Activated CD4-positive, alpha-beta memory T cell treated with anti-CD3 and anti-CD28 coated beads for 36 hours (primary cell): ENCODE measurements at regions not wholly inside any gene's neighbourhood (a gene's known extent, or its start where the extent isn't known, plus 50 kb on each side); places are given as distances from the start of the nearest gene placed in this dataset.

Experiments
- CTCF ChIA-PET: fragments of 350-600 bp; sonication (Branson Sonifier 250); formaldehyde crosslinking; loops from one replicate; lab custom pipeline; 2021; ENCODE audit warnings: antibody characterized with exemption, inconsistent platforms; lab: Charles Lee
- POLR2A ChIA-PET: fragments of 350-600 bp; sonication (Branson Sonifier 250); formaldehyde crosslinking; loops from one replicate; lab custom pipeline; 2021; ENCODE audit warnings: antibody characterized with exemption; lab: Charles Lee
- DNase-seq: peaks from one replicate; pipeline ENCODE4 v3.0.0-alpha.2; 2020
- H3K27ac Mint-ChIP-seq: one replicate; pipeline ENCODE4 v1.8.0; 2021; ENCODE audit warnings: mixed read lengths
- H3K27me3 Mint-ChIP-seq: one replicate; pipeline ENCODE4 v1.8.0; 2021; ENCODE audit warnings: mixed read lengths
- H3K36me3 Mint-ChIP-seq: one replicate; pipeline ENCODE4 v1.8.0; 2021; ENCODE audit warnings: mixed read lengths
- H3K4me1 Mint-ChIP-seq: one replicate; pipeline ENCODE4 v1.8.0; 2021; ENCODE audit warnings: low read depth, mixed read lengths
- H3K4me3 Mint-ChIP-seq: one replicate; pipeline ENCODE4 v1.8.0; 2021; ENCODE audit warnings: mild to moderate bottlenecking, mixed read lengths
- H3K9me3 Mint-ChIP-seq: one replicate; pipeline ENCODE4 v1.8.0; 2021; ENCODE audit warnings: mixed read lengths
- intact Hi-C: fragments of 100-400 bp; cut with micrococcal nuclease; formaldehyde crosslinking; loops from one replicate; pipeline ENCODE4 v1.15.1; 2023

- ChIA-PET POLR2A (interaction anchor here (0.8 kb wide), 1 partner anchor 55 kb away, joined by 3 read pairs; no protein-coding TSS in a partner anchor), CTCF (no interaction called here)
- Mint-ChIP-seq H3K36me3 (no peaks in the 10 kb centered on the region), H3K4me1 (no peaks in the 10 kb centered on the region), H3K27ac (no peak overlapping the region), H3K9me3 (no peaks in the 10 kb centered on the region), H3K4me3 (no peak overlapping the region), H3K27me3 (no peaks in the 10 kb centered on the region)
- DNase-seq: no peak
- intact Hi-C loops: no loop called here
These were observed 171.5 kb downstream of the MYCN start for GRCh38 chr2:16111838-16112210.

DNA sequence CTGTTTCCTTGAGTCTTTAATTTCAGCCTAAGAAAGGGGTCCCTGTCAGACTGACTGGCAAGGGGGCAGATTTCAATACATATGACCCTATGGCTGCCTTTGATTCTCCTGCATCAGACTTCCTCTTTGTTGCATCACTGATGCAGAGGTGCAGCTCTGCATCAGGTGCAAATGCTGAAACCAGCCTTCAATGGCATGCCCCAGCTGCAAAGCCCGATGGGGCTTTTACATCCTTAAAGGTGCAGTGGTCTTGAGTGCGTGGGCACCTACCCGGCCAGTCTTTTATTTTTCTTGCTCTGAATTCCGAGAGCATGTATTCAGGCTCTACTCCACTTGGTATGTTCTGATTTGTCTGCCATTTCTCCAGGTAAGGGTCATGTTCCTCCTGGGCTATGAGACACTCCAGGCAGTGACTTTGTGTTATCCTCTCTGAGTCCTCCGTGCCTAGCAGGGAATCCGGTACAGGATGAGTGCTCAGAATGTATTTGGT is 169.5 kb downstream of the MYCN start:
- POLR2A ChIA-PET: no interaction called here
- DNase-seq: no peak
- no peaks in the 10 kb centered on the region for H3K27me3 Mint-ChIP-seq
- CTCF ChIA-PET: no interaction called here
- no peaks in the 10 kb centered on the region for H3K36me3 Mint-ChIP-seq
- H3K27ac Mint-ChIP-seq: no peak overlapping the region
- intact Hi-C loops: no loop called here
- H3K4me3 Mint-ChIP-seq: no peak overlapping the region
- no peaks in the 10 kb centered on the region for H3K9me3 Mint-ChIP-seq
- no peaks in the 10 kb centered on the region for H3K4me1 Mint-ChIP-seq

- Mint-ChIP-seq H3K4me1 (no peaks in the 10 kb centered on the region), H3K36me3 (no peaks in the 10 kb centered on the region), H3K9me3 (no peaks in the 10 kb centered on the region), H3K27me3 (no peaks in the 10 kb centered on the region), H3K27ac (no peak overlapping the region), H3K4me3 (no peak overlapping the region)
- ChIA-PET CTCF (no interaction called here), POLR2A (no interaction called here)
- intact Hi-C loops: no loop called here
- DNase-seq: no peak
These were observed 169.0 kb downstream of the MYCN start for GRCh38 chr2:16109368-16109820.

DNA sequence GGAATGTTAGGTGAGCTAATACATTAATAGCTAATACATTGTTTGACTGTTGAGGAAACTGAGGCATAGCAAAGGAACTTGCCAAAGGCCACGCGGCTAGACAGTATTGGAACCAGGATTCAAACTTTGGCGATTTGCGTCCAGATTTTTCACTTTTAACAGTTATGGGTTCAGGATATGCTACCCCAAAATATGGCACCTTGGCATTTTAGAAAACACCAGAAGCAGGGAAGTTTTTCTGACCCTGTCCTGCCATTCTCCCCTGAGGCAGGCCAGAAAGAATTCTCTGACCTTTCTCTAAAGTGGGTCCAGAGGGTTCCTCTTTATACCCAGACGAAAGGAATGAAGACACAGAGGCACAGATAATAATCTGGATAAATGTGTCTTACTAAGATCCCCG is 166.9 kb downstream of the MYCN start:
- ChIA-PET POLR2A (no interaction called here), CTCF (no interaction called here)
- Mint-ChIP-seq H3K27me3 (no peaks in the 10 kb centered on the region), H3K9me3 (no peaks in the 10 kb centered on the region), H3K36me3 (no peaks in the 10 kb centered on the region), H3K4me3 (no peak overlapping the region), H3K27ac (no peak overlapping the region), H3K4me1 (no peaks in the 10 kb centered on the region)
- intact Hi-C loops: no loop called here
- no peak for DNase-seq

DNA sequence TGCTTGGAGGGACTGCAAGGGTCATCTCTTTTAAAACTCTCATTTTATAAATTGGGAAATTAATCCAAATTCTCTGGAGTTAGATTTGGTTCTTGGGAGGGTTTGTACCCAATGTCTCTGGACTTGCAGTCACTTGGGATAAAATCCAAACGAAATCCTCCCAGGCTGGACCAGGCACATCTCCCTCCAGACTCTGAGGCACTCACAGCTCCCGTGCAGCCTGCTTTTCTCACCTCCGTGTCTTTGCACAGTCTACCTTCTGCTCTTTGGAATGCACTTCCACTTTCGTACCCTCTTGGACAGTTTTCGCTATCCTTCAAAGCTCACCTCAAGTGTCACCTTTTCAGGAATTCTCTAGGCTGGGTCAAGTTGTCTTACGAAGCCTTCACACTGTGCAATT is 166.3 kb downstream of the MYCN start:
- Mint-ChIP-seq H3K27me3 (no peaks in the 10 kb centered on the region), H3K27ac (no peak overlapping the region), H3K4me3 (no peak overlapping the region), H3K4me1 (no peaks in the 10 kb centered on the region), H3K9me3 (no peaks in the 10 kb centered on the region), H3K36me3 (no peaks in the 10 kb centered on the region)
- intact Hi-C loops: no loop called here
- ChIA-PET POLR2A (no interaction called here), CTCF (no interaction called here)
- DNase-seq: no peak

- ChIA-PET POLR2A (no interaction called here), CTCF (no interaction called here)
- no peak for DNase-seq
- intact Hi-C loops: no loop called here
- no peaks in the 10 kb centered on the region for H3K9me3 Mint-ChIP-seq
- H3K27me3 Mint-ChIP-seq: no peaks in the 10 kb centered on the region
- no peak overlapping the region for H3K4me3 Mint-ChIP-seq
- no peak overlapping the region for H3K27ac Mint-ChIP-seq
- H3K4me1 Mint-ChIP-seq: no peaks in the 10 kb centered on the region
- no peaks in the 10 kb centered on the region for H3K36me3 Mint-ChIP-seq
These were observed 165.4 kb downstream of the MYCN start for GRCh38 chr2:16105669-16106281.

- Mint-ChIP-seq H3K27ac (no peak overlapping the region), H3K9me3 (no peaks in the 10 kb centered on the region), H3K36me3 (no peaks in the 10 kb centered on the region), H3K27me3 (no peaks in the 10 kb centered on the region), H3K4me3 (no peak overlapping the region), H3K4me1 (no peaks in the 10 kb centered on the region)
- intact Hi-C loops: no loop called here
- CTCF ChIA-PET: no interaction called here
- POLR2A ChIA-PET: no interaction called here
- DNase-seq: no peak
These were observed 164.8 kb downstream of the MYCN start for GRCh38 chr2:16104949-16105668.

DNA sequence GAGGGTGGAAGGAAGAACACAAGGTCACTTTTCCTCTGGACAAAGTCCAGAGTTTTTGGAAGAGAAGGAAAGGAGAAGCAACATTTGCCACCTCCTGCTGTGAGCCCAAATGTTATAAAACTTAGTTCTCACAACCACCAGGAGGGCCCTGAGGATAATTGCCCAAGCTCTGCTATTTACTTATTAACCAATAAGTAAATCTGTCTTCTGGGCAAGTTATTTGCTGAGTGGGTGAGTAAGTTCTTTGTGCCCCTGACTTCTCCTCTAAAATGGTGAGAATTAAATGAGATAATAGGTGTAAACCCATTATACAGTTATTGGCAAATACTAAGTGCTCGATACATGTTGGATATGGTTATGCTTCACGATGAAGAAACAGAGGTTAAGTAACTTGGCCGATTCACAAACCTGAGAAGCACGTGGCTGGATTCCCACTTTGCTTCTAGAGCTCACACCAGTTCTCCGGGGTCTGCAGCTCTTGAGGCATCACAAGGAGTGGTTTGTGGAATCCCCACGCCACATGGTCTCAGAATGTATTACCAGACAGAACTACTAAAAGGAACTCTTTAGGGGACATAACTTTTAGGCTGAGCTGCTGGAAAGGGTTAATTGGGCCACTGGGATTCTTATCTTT is 164.1 kb downstream of the MYCN start:
- no peak for DNase-seq
- no peaks in the 10 kb centered on the region for H3K36me3 Mint-ChIP-seq
- intact Hi-C loops: no loop called here
- no peaks in the 10 kb centered on the region for H3K4me1 Mint-ChIP-seq
- CTCF ChIA-PET: no interaction called here
- POLR2A ChIA-PET: no interaction called here
- no peak overlapping the region for H3K4me3 Mint-ChIP-seq
- H3K27me3 Mint-ChIP-seq: no peaks in the 10 kb centered on the region
- no peak overlapping the region for H3K27ac Mint-ChIP-seq
- no peaks in the 10 kb centered on the region for H3K9me3 Mint-ChIP-seq

DNA sequence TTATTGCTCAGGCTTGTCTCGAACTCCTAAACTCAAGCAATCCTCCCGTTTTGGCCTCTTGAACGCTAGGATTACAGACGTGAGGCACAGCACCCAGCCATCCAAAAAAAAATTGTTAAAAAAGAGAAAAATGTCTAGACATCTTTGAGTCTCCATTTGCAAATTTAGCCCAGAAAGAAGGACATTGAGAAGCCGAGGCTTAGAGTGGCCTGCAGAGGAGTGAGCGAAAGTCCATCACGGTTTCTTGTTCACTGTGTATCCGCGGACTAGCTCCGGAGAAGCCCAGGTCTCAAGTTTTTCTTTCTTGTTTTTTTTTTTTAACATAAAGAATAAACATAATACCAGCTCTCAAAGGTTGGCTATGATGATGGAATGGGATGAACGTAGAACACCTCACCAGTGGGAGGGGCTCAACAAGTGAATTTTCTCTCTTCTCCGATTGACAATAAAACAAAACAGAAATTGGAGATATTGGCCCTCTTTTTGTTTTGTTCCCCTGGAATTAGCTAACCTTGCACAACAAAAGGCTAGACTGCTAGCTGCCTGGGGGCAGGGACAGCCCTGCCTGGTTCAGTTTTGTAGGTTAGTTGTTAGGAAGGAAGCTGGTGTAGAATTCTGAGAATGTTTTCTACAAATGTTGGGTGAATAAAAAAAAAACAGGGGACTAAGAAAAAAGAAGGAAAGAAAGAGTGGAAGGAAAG is 163.4 kb downstream of the MYCN start:
- Mint-ChIP-seq H3K27me3 (no peaks in the 10 kb centered on the region), H3K4me3 (no peak overlapping the region), H3K27ac (no peak overlapping the region), H3K9me3 (no peaks in the 10 kb centered on the region), H3K36me3 (no peaks in the 10 kb centered on the region), H3K4me1 (no peaks in the 10 kb centered on the region)
- intact Hi-C loops: no loop called here
- POLR2A ChIA-PET: no interaction called here
- no peak for DNase-seq
- CTCF ChIA-PET: no interaction called here

DNA sequence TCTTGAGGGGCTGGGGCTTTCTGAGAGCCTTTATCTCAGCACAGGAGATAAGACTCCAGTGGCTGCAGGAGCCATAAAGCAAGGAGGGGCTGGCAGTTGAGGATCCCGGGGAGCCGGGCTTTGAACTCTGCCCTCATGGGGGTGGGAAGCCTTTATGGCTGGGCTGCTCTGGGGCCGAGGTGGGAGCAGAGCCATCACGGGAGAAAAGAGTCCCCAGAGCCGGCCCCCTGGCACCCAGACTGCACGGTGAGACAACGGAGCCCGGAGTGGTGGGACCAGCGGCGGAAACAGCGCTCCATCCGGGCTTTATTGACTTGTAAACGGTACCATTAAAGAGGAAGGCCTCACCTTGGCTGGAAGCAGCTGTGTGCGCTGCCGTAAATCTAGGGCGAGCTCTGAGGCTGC is 162.6 kb downstream of the MYCN start:
- Mint-ChIP-seq H3K27me3 (no peaks in the 10 kb centered on the region), H3K4me3 (no peak overlapping the region), H3K27ac (no peak overlapping the region), H3K4me1 (no peaks in the 10 kb centered on the region), H3K9me3 (no peaks in the 10 kb centered on the region), H3K36me3 (no peaks in the 10 kb centered on the region)
- ChIA-PET CTCF (no interaction called here), POLR2A (no interaction called here)
- intact Hi-C loops: no loop called here
- DNase-seq: no peak

DNA sequence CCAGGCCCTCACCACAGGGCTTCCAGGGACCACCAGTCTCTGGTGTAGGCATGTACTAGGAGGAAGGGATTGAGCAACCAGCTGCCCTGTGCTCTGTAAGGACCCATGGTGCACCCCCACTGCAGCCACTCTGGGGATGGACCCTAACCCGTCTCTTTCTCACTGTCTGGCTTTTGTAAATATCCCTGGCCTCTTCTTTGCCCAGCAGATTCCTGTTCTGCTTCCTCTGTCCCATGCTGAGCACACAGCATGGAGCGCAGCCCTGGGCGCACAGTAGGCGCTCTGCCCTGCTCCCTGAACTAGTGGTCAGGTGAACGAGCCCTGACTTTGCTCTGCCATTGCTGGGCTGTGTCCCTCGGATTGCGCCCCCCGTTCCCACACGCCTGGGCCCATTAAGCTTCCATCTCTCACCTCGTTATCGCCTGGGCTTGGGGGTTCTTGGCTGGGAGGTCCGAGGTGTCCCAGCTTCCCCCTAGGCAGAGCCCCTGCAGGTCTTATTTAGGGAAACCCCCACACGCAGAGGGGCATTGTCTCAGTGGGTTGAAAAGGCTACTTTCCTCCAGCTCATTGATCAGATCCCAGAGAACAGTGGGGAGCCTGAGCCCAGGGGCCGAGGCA is 162.1 kb downstream of the MYCN start:
- ChIA-PET CTCF (no interaction called here), POLR2A (no interaction called here)
- intact Hi-C loops: no loop called here
- Mint-ChIP-seq H3K27ac (no peak overlapping the region), H3K9me3 (no peaks in the 10 kb centered on the region), H3K4me3 (no peak overlapping the region), H3K27me3 (no peaks in the 10 kb centered on the region), H3K4me1 (no peaks in the 10 kb centered on the region), H3K36me3 (no peaks in the 10 kb centered on the region)
- no peak for DNase-seq

DNA sequence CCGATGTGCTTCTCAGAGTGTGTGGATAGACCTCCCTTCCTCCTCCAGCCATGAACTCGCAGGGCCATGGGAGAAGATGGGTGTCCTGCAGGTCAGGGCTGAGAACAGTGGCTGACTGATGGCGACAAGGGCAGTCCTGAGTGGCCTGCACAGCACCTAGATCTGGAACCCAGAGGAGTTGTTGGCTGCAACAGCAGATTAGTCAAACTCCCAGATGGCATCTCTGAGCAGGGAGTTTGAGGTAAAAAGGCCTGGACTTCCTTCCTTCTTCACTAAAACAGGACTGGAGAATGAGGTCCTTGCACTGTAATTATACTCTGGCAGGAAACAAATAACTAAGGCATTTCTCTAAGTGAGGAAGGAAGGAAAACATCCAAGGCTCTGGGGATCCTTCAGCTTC is 160.8 kb downstream of the MYCN start:
- Mint-ChIP-seq H3K27me3 (no peaks in the 10 kb centered on the region), H3K4me1 (no peaks in the 10 kb centered on the region), H3K9me3 (no peaks in the 10 kb centered on the region), H3K36me3 (no peaks in the 10 kb centered on the region), H3K27ac (no peak overlapping the region), H3K4me3 (no peak overlapping the region)
- no peak for DNase-seq
- intact Hi-C loops: no loop called here
- CTCF ChIA-PET: no interaction called here
- POLR2A ChIA-PET: no interaction called here
